ENCODE measurements at regions not wholly inside any gene's neighbourhood (a gene's known extent, or its start where the extent isn't known, plus 50 kb on each side); places are given as distances from the start of the nearest gene placed in this dataset.

DNA sequence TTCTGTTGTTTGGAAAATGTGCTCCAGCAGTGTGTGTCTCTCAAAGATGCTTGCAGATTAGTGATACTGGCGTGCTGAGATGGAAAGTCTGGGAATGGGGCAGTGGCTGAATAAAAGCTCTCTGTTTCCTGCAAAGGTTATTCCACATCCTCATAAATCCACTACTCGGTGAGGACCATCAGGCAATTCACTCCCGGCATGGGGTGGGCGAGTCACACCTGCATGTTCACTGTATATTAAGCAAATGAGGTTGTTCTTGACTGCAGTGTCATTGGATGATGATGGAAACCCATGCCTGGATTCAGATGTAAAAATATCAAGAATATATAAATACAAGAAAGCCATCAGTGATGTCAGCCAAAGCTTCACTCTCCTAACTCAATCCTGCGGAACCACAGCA is 65.4 kb upstream of the DSCAM start:
- BruUV-seq (replicated peaks), result no TSS peak
- no peak overlapping the region for H3K4me3 ChIP-seq (replicated peaks in 1 of 3; ENCODE audit: insufficient read depth in 1 of 3, low read depth in 2 of 3, low read length in 3 of 3)
- H3K4me1 ChIP-seq (ENCODE audit: insufficient read depth, low read length), result no peaks in the 10 kb centered on the region
- H3K4me2 ChIP-seq (ENCODE audit: low read depth, low read length), result no peak overlapping the region
- 57% methylated on average over 5 of the region's 5 CpGs for WGBS (ENCODE audit: low lambda C conversion rate)
- DNase-seq (ENCODE audit: low spot score), result no peak
- POLR2A ChIA-PET, result no interaction called here
- no peak for ATAC-seq
- in situ Hi-C loops (cut with HindIII; ENCODE audit: extremely low pct_ligation_motif_present, low pct_unique_long_range_greater_than_20kb), result no loop called here
- H3K27ac ChIP-seq (ENCODE audit: extremely low read length, insufficient read depth, low read length), result no peak overlapping the region
- H4K20me1 ChIP-seq (ENCODE audit: insufficient read depth, low read length), result no peaks in the 10 kb centered on the region
- no peak overlapping the region for H2AFZ ChIP-seq (ENCODE audit: low read length)
- H3K27me3 ChIP-seq (ENCODE audit: control insufficient read depth in 1 of 2, insufficient read depth in 2 of 2, low read length in 2 of 2), result no peaks in the 10 kb centered on the region
- H3K9me3 ChIP-seq (ENCODE audit: low read length), result peaks cover 78% of the 10 kb centered on the region
- intact Hi-C loops (cut with micrococcal nuclease; ENCODE audit: unreplicated experiment), result no loop called here
- no peaks in the 10 kb centered on the region for H3K36me3 ChIP-seq (replicated peaks in 1 of 2; ENCODE audit: control insufficient read depth in 1 of 2, insufficient read depth in 2 of 2, low read length in 2 of 2)
- H3K79me2 ChIP-seq (ENCODE audit: insufficient read depth, low read length), result no peaks in the 10 kb centered on the region
- TF ChIP-seq, protein P1, sequence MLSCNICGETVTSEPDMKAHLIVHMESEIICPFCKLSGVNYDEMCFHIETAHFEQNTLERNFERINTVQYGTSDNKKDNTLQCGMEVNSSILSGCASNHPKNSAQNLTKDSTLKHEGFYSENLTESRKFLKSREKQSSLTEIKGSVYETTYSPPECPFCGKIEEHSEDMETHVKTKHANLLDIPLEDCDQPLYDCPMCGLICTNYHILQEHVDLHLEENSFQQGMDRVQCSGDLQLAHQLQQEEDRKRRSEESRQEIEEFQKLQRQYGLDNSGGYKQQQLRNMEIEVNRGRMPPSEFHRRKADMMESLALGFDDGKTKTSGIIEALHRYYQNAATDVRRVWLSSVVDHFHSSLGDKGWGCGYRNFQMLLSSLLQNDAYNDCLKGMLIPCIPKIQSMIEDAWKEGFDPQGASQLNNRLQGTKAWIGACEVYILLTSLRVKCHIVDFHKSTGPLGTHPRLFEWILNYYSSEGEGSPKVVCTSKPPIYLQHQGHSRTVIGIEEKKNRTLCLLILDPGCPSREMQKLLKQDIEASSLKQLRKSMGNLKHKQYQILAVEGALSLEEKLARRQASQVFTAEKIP (CRISPR knock-in tag; IDR thresholded peaks at IDR 0.05; ENCODE audit: borderline replicate concordance), result no peak
- no peak for TF ChIP-seq PRMT3 (CRISPR knock-in tag; IDR thresholded peaks at IDR 0.05; ENCODE audit: borderline replicate concordance, low read depth)
- CTCF ChIA-PET (ENCODE audit: low intra/inter-chr PET ratio, low total read pairs), result no interaction called here
- H3K9ac ChIP-seq (ENCODE audit: insufficient read depth, low read depth, low read length), result no peak overlapping the region
- no peak for FAIRE-seq

DNA sequence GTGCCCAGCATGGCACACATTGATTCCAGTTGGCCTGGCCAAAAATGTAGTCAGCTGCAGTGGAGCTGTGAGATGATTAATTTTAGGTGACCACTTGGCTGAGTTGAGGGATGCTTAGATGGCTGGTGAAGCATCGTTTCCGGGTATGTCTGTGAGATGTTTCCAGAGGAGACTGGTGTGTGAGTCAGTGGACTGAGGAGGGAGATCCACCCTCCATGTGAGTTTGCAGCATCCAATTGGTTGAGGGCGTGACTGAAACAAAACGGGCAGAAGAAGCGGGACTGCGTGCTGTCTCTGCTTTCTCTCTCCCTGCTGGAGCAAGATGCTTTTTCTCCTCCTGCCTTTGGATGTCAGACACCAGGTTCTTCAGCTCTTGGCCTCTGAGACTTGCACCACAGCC is 68.2 kb upstream of the DSCAM start:
- Histone ChIP-seq H3K4me3 (replicated peaks in 1 of 3; ENCODE audit: insufficient read depth in 1 of 3, low read depth in 2 of 3, low read length in 3 of 3) (no peak overlapping the region), H3K79me2 (ENCODE audit: insufficient read depth, low read length) (no peaks in the 10 kb centered on the region), H3K9me3 (ENCODE audit: low read length) (peaks cover 78% of the 10 kb centered on the region), H3K36me3 (replicated peaks in 1 of 2; ENCODE audit: control insufficient read depth in 1 of 2, insufficient read depth in 2 of 2, low read length in 2 of 2) (no peaks in the 10 kb centered on the region), H2AFZ (ENCODE audit: low read length) (no peak overlapping the region), H4K20me1 (ENCODE audit: insufficient read depth, low read length) (no peaks in the 10 kb centered on the region), H3K4me1 (ENCODE audit: insufficient read depth, low read length) (no peaks in the 10 kb centered on the region), H3K4me2 (ENCODE audit: low read depth, low read length) (no peak overlapping the region), H3K27me3 (ENCODE audit: control insufficient read depth in 1 of 2, insufficient read depth in 2 of 2, low read length in 2 of 2) (no peaks in the 10 kb centered on the region), H3K9ac (ENCODE audit: insufficient read depth, low read depth, low read length) (no peak overlapping the region), H3K27ac (ENCODE audit: extremely low read length, insufficient read depth, low read length) (no peak overlapping the region)
- in situ Hi-C loops (cut with HindIII; ENCODE audit: extremely low pct_ligation_motif_present, low pct_unique_long_range_greater_than_20kb), result no loop called here
- intact Hi-C loops (cut with micrococcal nuclease; ENCODE audit: unreplicated experiment), result no loop called here
- ChIA-PET POLR2A (no interaction called here), CTCF (ENCODE audit: low intra/inter-chr PET ratio, low total read pairs) (no interaction called here)
- WGBS (ENCODE audit: low lambda C conversion rate), result 0% methylated on average over 5 of the region's 6 CpGs
- DNase-seq (ENCODE audit: low spot score) (no peak), ATAC-seq (no peak), FAIRE-seq (no peak)
- BruUV-seq (replicated peaks), result no TSS peak
- TF ChIP-seq, protein P2, sequence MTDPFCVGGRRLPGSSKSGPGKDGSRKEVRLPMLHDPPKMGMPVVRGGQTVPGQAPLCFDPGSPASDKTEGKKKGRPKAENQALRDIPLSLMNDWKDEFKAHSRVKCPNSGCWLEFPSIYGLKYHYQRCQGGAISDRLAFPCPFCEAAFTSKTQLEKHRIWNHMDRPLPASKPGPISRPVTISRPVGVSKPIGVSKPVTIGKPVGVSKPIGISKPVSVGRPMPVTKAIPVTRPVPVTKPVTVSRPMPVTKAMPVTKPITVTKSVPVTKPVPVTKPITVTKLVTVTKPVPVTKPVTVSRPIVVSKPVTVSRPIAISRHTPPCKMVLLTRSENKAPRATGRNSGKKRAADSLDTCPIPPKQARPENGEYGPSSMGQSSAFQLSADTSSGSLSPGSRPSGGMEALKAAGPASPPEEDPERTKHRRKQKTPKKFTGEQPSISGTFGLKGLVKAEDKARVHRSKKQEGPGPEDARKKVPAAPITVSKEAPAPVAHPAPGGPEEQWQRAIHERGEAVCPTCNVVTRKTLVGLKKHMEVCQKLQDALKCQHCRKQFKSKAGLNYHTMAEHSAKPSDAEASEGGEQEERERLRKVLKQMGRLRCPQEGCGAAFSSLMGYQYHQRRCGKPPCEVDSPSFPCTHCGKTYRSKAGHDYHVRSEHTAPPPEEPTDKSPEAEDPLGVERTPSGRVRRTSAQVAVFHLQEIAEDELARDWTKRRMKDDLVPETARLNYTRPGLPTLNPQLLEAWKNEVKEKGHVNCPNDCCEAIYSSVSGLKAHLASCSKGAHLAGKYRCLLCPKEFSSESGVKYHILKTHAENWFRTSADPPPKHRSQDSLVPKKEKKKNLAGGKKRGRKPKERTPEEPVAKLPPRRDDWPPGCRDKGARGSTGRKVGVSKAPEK (CRISPR knock-in tag; IDR thresholded peaks at IDR 0.05; ENCODE audit: borderline replicate concordance), result no peak
- TF ChIP-seq, protein P3, sequence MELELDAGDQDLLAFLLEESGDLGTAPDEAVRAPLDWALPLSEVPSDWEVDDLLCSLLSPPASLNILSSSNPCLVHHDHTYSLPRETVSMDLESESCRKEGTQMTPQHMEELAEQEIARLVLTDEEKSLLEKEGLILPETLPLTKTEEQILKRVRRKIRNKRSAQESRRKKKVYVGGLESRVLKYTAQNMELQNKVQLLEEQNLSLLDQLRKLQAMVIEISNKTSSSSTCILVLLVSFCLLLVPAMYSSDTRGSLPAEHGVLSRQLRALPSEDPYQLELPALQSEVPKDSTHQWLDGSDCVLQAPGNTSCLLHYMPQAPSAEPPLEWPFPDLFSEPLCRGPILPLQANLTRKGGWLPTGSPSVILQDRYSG (CRISPR knock-in tag; IDR thresholded peaks at IDR 0.05), result no peak
- TF ChIP-seq GABPB1 (CRISPR knock-in tag; IDR thresholded peaks at IDR 0.05), result no peak
- TF ChIP-seq ZBTB3 (CRISPR knock-in tag; IDR thresholded peaks at IDR 0.05; ENCODE audit: borderline replicate concordance, low read depth), result no peak
- no peak for TF ChIP-seq MTF2 (CRISPR knock-in tag; IDR thresholded peaks at IDR 0.05; ENCODE audit: borderline replicate concordance)
- TF ChIP-seq ZFP41 (CRISPR knock-in tag; IDR thresholded peaks at IDR 0.05; ENCODE audit: borderline replicate concordance), result no peak
- TF ChIP-seq SIN3A (IDR thresholded peaks at IDR 0.05; ENCODE audit: borderline replicate concordance, low read depth, low read length), result no peak
- TF ChIP-seq TARDBP (CRISPR knock-in tag; IDR thresholded peaks at IDR 0.05), result no peak
- no peak for TF ChIP-seq ZNF256 (CRISPR knock-in tag; conservative IDR thresholded peaks at IDR 0.05)
- TF ChIP-seq JDP2 (CRISPR knock-in tag; IDR thresholded peaks at IDR 0.05; ENCODE audit: borderline replicate concordance), result no peak
- no peak for TF ChIP-seq ZNF292 (CRISPR knock-in tag; IDR thresholded peaks at IDR 0.05; ENCODE audit: borderline replicate concordance, low read depth)

All from HepG2 (cell line).